Gastrocnemius medialis (tissue), 4 donors: ENCODE measurements at regions not wholly inside any gene's neighbourhood (a gene's known extent, or its start where the extent isn't known, plus 50 kb on each side); places are given as distances from the start of the nearest gene placed in this dataset.

ENCODE experiments used
- ATAC-seq, 2 donors: fragments of 150-250 bp; one replicate each; pipeline ENCODE4 v1.9.1; 2016
- DNase-seq, 2 donors: peaks; one replicate each; pipeline ENCODE4 v3.0.0-alpha.2; 2019
- H3K27ac ChIP-seq, 4 donors: fragments of 200-600 bp; sonication (generic); 1 replicate in 1 of 4; 2 replicates in 3 of 4; pipeline ENCODE4 v1.5.1; 2016 to 2018; ENCODE audit warnings: mild to moderate bottlenecking in 2 of 4, moderate library complexity in 1 of 4
- H3K27me3 ChIP-seq, 3 donors: fragments of 200-600 bp; sonication (generic) in 2 of 3; 1 replicate in 1 of 3; 2 replicates in 2 of 3; pipeline versions ENCODE4 v1.5.1 to v1.6.0; 2016 to 2019; ENCODE audit warnings: mild to moderate bottlenecking in 1 of 3, moderate library complexity in 1 of 3
- H3K36me3 ChIP-seq, 2 donors: fragments of 200-600 bp; sonication (generic) in 1 of 2; one replicate each; pipeline ENCODE4 v1.5.1; 2017 to 2018
- H3K4me1 ChIP-seq, 2 donors: fragments of 200-600 bp; sonication (generic) in 1 of 2; one replicate each; pipeline ENCODE4 v1.5.1; 2016 to 2017; ENCODE audit warnings: mild to moderate bottlenecking in 2 of 2
- H3K4me3 ChIP-seq, 4 donors: fragments of 200-600 bp; sonication (generic) in 3 of 4; 1 replicate in 1 of 4; 2 replicates in 3 of 4; pipeline ENCODE4 v1.5.1; 2016 to 2019; ENCODE audit warnings: mild to moderate bottlenecking in 2 of 4
- H3K9me3 ChIP-seq, 3 donors: fragments of 200-600 bp; sonication (generic) in 2 of 3; 1 replicate in 1 of 3; 2 replicates in 2 of 3; pipeline ENCODE4 v1.5.1; 2016 to 2019
- POLR2A ChIP-seq, 2 donors: fragments of 450-650 bp; IDR thresholded peaks; one replicate each; pipeline ENCODE4 v1.6.1; 2017; ENCODE audit warnings: antibody characterized with exemption in 2 of 2, mild to moderate bottlenecking in 2 of 2, moderate library complexity in 2 of 2
- in situ Hi-C, 4 donors: fragments of 200-750 bp; cut with MboI; loops; one replicate each; pipeline versions ENCODE4 v1.15.0 to v1.8.0; 2017; ENCODE audit warnings: low sequenced_read_pairs in 4 of 4
- intact Hi-C: fragments of 100-400 bp; cut with DNase I; formaldehyde crosslinking; loops from one replicate; pipeline ENCODE4 v1.15.1; 2023; ENCODE audit warnings: low total_unique reads
- TF ChIP-seq, protein P1 (sequence below), 5 experiments: fragments of 450-650 bp in 3 of 5; fragments of 200-600 bp in 2 of 5; sonication (generic) in 2 of 5; IDR thresholded peaks in 4 of 5; conservative IDR thresholded peaks in 1 of 5; 1 replicate in 4 of 5; 2 replicates in 1 of 5; pipeline ENCODE4 v1.5.1; 2016 to 2019; ENCODE audit warnings: antibody characterized with exemption in 5 of 5, mild to moderate bottlenecking in 3 of 5, moderate library complexity in 3 of 5

GRCh38 chr2:216956820-216957493 lies 97.1 kb upstream of the TNP1 start:
- H3K36me3 ChIP-seq: no peaks in the 10 kb centered on the region
- no peak for TF ChIP-seq POLR2A (IDR thresholded peaks at IDR 0.05)
- no peaks in the 10 kb centered on the region for H3K27me3 ChIP-seq
- intact Hi-C loops: no loop called here
- no peaks in the 10 kb centered on the region for H3K4me1 ChIP-seq
- no peak overlapping the region for H3K27ac ChIP-seq
- no peak overlapping the region for H3K4me3 ChIP-seq
- ATAC-seq (peak; percentile 63 to 74), DNase-seq (peak in 1 of 2 donors; percentile 43)
- no peaks in the 10 kb centered on the region for H3K9me3 ChIP-seq
- in situ Hi-C loops: no loop called here

GRCh38 chr2:216951171-216951570 lies 91.3 kb upstream of the TNP1 start:
- no peaks in the 10 kb centered on the region for H3K9me3 ChIP-seq
- no peaks in the 10 kb centered on the region for H3K27me3 ChIP-seq
- ATAC-seq: no peak
- in situ Hi-C loops: no loop called here
- no peak for TF ChIP-seq POLR2A (IDR thresholded peaks at IDR 0.05)
- TF ChIP-seq, protein P1, sequence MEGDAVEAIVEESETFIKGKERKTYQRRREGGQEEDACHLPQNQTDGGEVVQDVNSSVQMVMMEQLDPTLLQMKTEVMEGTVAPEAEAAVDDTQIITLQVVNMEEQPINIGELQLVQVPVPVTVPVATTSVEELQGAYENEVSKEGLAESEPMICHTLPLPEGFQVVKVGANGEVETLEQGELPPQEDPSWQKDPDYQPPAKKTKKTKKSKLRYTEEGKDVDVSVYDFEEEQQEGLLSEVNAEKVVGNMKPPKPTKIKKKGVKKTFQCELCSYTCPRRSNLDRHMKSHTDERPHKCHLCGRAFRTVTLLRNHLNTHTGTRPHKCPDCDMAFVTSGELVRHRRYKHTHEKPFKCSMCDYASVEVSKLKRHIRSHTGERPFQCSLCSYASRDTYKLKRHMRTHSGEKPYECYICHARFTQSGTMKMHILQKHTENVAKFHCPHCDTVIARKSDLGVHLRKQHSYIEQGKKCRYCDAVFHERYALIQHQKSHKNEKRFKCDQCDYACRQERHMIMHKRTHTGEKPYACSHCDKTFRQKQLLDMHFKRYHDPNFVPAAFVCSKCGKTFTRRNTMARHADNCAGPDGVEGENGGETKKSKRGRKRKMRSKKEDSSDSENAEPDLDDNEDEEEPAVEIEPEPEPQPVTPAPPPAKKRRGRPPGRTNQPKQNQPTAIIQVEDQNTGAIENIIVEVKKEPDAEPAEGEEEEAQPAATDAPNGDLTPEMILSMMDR (IDR thresholded peaks at IDR 0.05 in 4 of 5, conservative IDR thresholded peaks at IDR 0.05 in 1 of 5): no peak
- H3K27ac ChIP-seq: no peak overlapping the region
- intact Hi-C loops: no loop called here
- peaks cover 0 to 12% of the 10 kb centered on the region in 2 donors for H3K4me1 ChIP-seq
- H3K4me3 ChIP-seq: no peak overlapping the region
- H3K36me3 ChIP-seq: no peaks in the 10 kb centered on the region
- DNase-seq: no peak

DNA sequence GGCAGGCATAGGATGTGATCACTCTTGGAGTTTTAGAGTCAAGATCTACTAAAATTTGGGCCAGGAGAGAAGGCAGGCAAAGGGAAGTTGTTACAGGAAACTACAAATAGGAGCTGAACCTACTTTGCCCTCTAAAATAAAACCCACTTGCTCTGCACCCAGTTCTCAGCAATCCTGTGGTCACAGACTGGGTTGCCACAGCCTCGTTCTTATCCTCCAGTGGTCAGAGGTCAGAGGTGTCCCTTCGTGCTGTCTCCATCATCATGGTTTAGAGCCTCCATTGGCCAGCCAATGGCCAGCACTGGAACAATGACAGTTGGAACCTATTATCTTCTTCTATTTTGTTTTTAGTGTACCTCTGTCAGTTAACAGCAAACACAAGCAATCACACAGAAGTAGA lies 90.7 kb upstream of the TNP1 start:
- Histone ChIP-seq H3K4me1 (peaks cover 0 to 12% of the 10 kb centered on the region in 2 donors), H3K9me3 (no peaks in the 10 kb centered on the region), H3K36me3 (no peaks in the 10 kb centered on the region), H3K4me3 (no peak overlapping the region), H3K27ac (no peak overlapping the region), H3K27me3 (no peaks in the 10 kb centered on the region)
- in situ Hi-C loops (no loop called here), intact Hi-C loops (no loop called here)
- ATAC-seq (no peak), DNase-seq (no peak)
- no peak for TF ChIP-seq POLR2A (IDR thresholded peaks at IDR 0.05)
- TF ChIP-seq, protein P1 (IDR thresholded peaks at IDR 0.05 in 4 of 5, conservative IDR thresholded peaks at IDR 0.05 in 1 of 5): no peak

GRCh38 chr2:216949700-216950413 lies 90.0 kb upstream of the TNP1 start:
- no peak overlapping the region for H3K4me3 ChIP-seq
- H3K36me3 ChIP-seq: no peaks in the 10 kb centered on the region
- in situ Hi-C loops (no loop called here), intact Hi-C loops (no loop called here)
- TF ChIP-seq, protein P1 (IDR thresholded peaks at IDR 0.05 in 4 of 5, conservative IDR thresholded peaks at IDR 0.05 in 1 of 5): no peak
- TF ChIP-seq POLR2A (IDR thresholded peaks at IDR 0.05): no peak
- H3K27me3 ChIP-seq: no peaks in the 10 kb centered on the region
- H3K27ac ChIP-seq: no peak overlapping the region
- peaks cover 0 to 12% of the 10 kb centered on the region in 2 donors for H3K4me1 ChIP-seq
- DNase-seq: no peak
- H3K9me3 ChIP-seq: no peaks in the 10 kb centered on the region
- ATAC-seq: peak; percentile 54 to 57

DNA sequence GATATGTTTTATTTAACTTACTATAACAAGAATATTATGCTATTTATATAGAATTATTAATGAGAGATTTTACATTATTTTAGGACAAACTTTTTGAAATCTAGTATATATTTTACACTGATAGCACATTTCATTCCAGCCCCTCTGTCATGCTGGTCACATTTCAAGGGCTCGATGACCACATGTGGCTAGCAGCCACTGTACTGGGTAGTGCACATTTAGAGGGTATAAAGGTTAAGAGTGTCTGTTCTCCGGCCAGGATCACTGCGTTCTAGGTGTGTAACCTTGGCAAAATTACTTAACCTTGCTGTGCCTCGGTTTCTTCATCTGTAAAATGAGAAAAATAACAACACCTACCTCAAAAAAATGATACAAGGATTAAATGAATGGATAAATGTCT lies 87.2 kb upstream of the TNP1 start:
- Histone ChIP-seq H3K4me3 (no peak overlapping the region), H3K4me1 (peaks cover 8 to 27% of the 10 kb centered on the region in 2 donors), H3K9me3 (no peaks in the 10 kb centered on the region), H3K36me3 (no peaks in the 10 kb centered on the region), H3K27ac (no peak overlapping the region), H3K27me3 (no peaks in the 10 kb centered on the region)
- in situ Hi-C loops: no loop called here
- ATAC-seq (peak in 1 of 2 donors; percentile 70), DNase-seq (peak in 1 of 2 donors; percentile 43)
- TF ChIP-seq POLR2A (IDR thresholded peaks at IDR 0.05): no peak
- TF ChIP-seq, protein P1 (IDR thresholded peaks at IDR 0.05 in 4 of 5, conservative IDR thresholded peaks at IDR 0.05 in 1 of 5): no peak
- intact Hi-C loops: no loop called here
